SK-N-SH (cell line): ENCODE measurements at regions not wholly inside any gene's neighbourhood (a gene's known extent, or its start where the extent isn't known, plus 50 kb on each side); places are given as distances from the start of the nearest gene placed in this dataset.

Experiments used
- CTCF ChIA-PET: fragments of 300-600, 350-600 bp; formaldehyde crosslinking; extraction: SDS; loops from one replicate; lab custom pipeline; 2021; lab: Yijun Ruan, JAX
- POLR2A ChIA-PET: fragments of 350-600 bp; sonication (Branson Sonifier 250); formaldehyde crosslinking; extraction: SDS; loops from one replicate; lab custom pipeline; 2020; ENCODE audit warnings: antibody characterized with exemption, inconsistent platforms; lab: Yijun Ruan, JAX
- DNase-seq: peaks from one replicate; pipeline ENCODE4 v3.0.0; 2012
- H2AFZ ChIP-seq: fragments of 200-600 bp; sonication (generic); 2 replicates; pipeline ENCODE4 v1.8.1; 2016; ENCODE audit warnings: antibody characterized with exemption, mild to moderate bottlenecking, low read depth
- H3F3A ChIP-seq: fragments of 200-600 bp; sonication (generic); replicated peaks from 2 replicates; pipeline ENCODE3; 2016; ENCODE audit warnings: antibody characterized with exemption, mild to moderate bottlenecking; ENCODE audit not compliant: insufficient read depth
- H3K27ac ChIP-seq, 2 experiments: fragments of 200-500 bp in 1 of 2; fragments of 200-600 bp in 1 of 2; sonication (Bioruptor generic) in 1 of 2; sonication (generic), shearing (Covaris generic) in 1 of 2; 2 replicates each; pipeline versions ENCODE4 v1.5.1 to v1.6.1; 2014 to 2016; ENCODE audit warnings: low read depth in 2 of 2, inconsistent platforms in 1 of 2, low read length in 1 of 2, mild to moderate bottlenecking in 1 of 2, mixed read lengths in 1 of 2
- H3K27me3 ChIP-seq: fragments of 200-600 bp; sonication (generic), shearing (Covaris generic); 2 replicates; pipeline ENCODE4 v1.6.1; 2016; ENCODE audit warnings: mixed run types; ENCODE audit not compliant: insufficient read depth
- H3K36me3 ChIP-seq, 2 experiments: fragments of 200-500 bp in 1 of 2; fragments of 200-600 bp in 1 of 2; sonication (Bioruptor generic) in 1 of 2; sonication (generic) in 1 of 2; replicated peaks in 1 of 2; 2 replicates each; pipeline versions ENCODE3 to v1.5.1; 2014 to 2016; ENCODE audit warnings: low read length in 1 of 2, mild to moderate bottlenecking in 1 of 2; ENCODE audit not compliant: insufficient read depth in 2 of 2, control insufficient read depth in 1 of 2
- H3K4me1 ChIP-seq, 2 experiments: fragments of 200-500 bp in 1 of 2; fragments of 200-600 bp in 1 of 2; sonication (Bioruptor generic) in 1 of 2; sonication (generic), shearing (Covaris generic) in 1 of 2; 2 replicates each; pipeline versions ENCODE4 v1.5.1 to v1.6.1; 2014 to 2016; ENCODE audit warnings: low read depth in 1 of 2, low read length in 1 of 2, mixed run types in 1 of 2; ENCODE audit not compliant: insufficient read depth in 2 of 2, control insufficient read depth in 1 of 2
- H3K4me2 ChIP-seq: fragments of 200-600 bp; sonication (generic), shearing (Covaris generic); 2 replicates; pipeline ENCODE4 v1.6.1; 2017; ENCODE audit warnings: mixed run types
- H3K4me3 ChIP-seq, 2 experiments: fragments of 200-500 bp in 1 of 2; fragments of 200-600 bp in 1 of 2; sonication (Bioruptor generic) in 1 of 2; sonication (generic), shearing (Covaris generic) in 1 of 2; 2 replicates each; pipeline versions ENCODE4 v1.5.1 to v1.8.1; 2014 to 2016; ENCODE audit warnings: low read depth in 2 of 2, inconsistent platforms in 1 of 2, low read length in 1 of 2, mild to moderate bottlenecking in 1 of 2, mixed read lengths in 1 of 2, moderate library complexity in 1 of 2
- H3K79me2 ChIP-seq: fragments of 200-600 bp; sonication (generic); 2 replicates; pipeline ENCODE4 v1.8.1; 2017; ENCODE audit warnings: mild to moderate bottlenecking; ENCODE audit not compliant: insufficient read depth
- H3K9ac ChIP-seq: fragments of 200-600 bp; sonication (generic); 2 replicates; pipeline ENCODE4 v1.6.1; 2017; ENCODE audit warnings: mixed run types
- H3K9me2 ChIP-seq: fragments of 200-600 bp; sonication (generic); 2 replicates; pipeline ENCODE4 v1.6.1; 2017; ENCODE audit warnings: mixed run types
- H3K9me3 ChIP-seq: fragments of 200-600 bp; sonication (generic); 2 replicates; pipeline ENCODE4 v1.6.1; 2017; ENCODE audit warnings: mixed run types, mild to moderate bottlenecking, moderate library complexity
- H4K20me1 ChIP-seq: fragments of 200-600 bp; sonication (generic); 2 replicates; pipeline ENCODE4 v1.6.1; 2017; ENCODE audit warnings: mild to moderate bottlenecking, mixed run types; ENCODE audit not compliant: insufficient read depth
- CHD2 ChIP-seq: fragments of 150-350 bp; IDR thresholded peaks from 2 replicates; pipeline ENCODE4 v1.6.1; 2018; ENCODE audit warnings: low read length; ENCODE audit not compliant: partially characterized antibody
- CTCF ChIP-seq: fragments of 200-600 bp; sonication (generic); IDR thresholded peaks from 2 replicates; pipeline ENCODE4 v1.6.1; 2017; ENCODE audit warnings: antibody characterized with exemption, mild to moderate bottlenecking, moderate library complexity
- ELF1 ChIP-seq: IDR thresholded peaks from 2 replicates; pipeline ENCODE4 v1.4.0; 2012
- EZH2phosphoT487 ChIP-seq: fragments of 200-600 bp; sonication (generic); IDR thresholded peaks from 2 replicates; pipeline ENCODE4 v1.6.1; 2017; ENCODE audit warnings: low read depth, mixed run types, mild to moderate bottlenecking, antibody characterized with exemption, moderate library complexity, borderline replicate concordance
- FOSL2 ChIP-seq: IDR thresholded peaks from 2 replicates; pipeline ENCODE4 v1.4.0; 2012; ENCODE audit warnings: low read depth, mild to moderate bottlenecking, moderate library complexity, borderline replicate concordance
- FOXM1 ChIP-seq: IDR thresholded peaks from 2 replicates; pipeline ENCODE4 v1.4.0; 2012; ENCODE audit warnings: low read depth, mild to moderate bottlenecking
- JUND ChIP-seq: IDR thresholded peaks from 2 replicates; pipeline ENCODE4 v1.4.0; 2012
- MAX ChIP-seq: IDR thresholded peaks from 2 replicates; pipeline ENCODE4 v1.4.0; 2012; ENCODE audit warnings: low read depth
- MEF2A ChIP-seq: IDR thresholded peaks from 2 replicates; pipeline ENCODE4 v1.4.0; 2012; ENCODE audit warnings: low read depth, borderline replicate concordance
- NRF1 ChIP-seq: IDR thresholded peaks from 2 replicates; pipeline ENCODE4 v1.6.1; 2012; ENCODE audit warnings: low read depth, mild to moderate bottlenecking, low read length
- POLR2AphosphoS5 ChIP-seq: IDR thresholded peaks from 2 replicates; pipeline ENCODE4 v1.6.1; 2012; ENCODE audit warnings: low read depth, low read length
- RCOR1 ChIP-seq: fragments of 150-350 bp; IDR thresholded peaks from 2 replicates; pipeline ENCODE4 v1.6.1; 2017; ENCODE audit warnings: antibody characterized with exemption, low read length
- REST ChIP-seq: IDR thresholded peaks from 2 replicates; pipeline ENCODE4 v1.6.1; 2012; ENCODE audit warnings: mild to moderate bottlenecking, low read depth, low read length, moderate library complexity
- RFX5 ChIP-seq: IDR thresholded peaks from 2 replicates; pipeline ENCODE4 v1.6.1; 2012; ENCODE audit warnings: mild to moderate bottlenecking, improper control_type of control experiment, low read length
- SIN3A ChIP-seq: IDR thresholded peaks from 2 replicates; pipeline ENCODE4 v1.6.1; 2012; ENCODE audit warnings: low read depth, mild to moderate bottlenecking, low read length, moderate library complexity, borderline replicate concordance
- TAF1 ChIP-seq: IDR thresholded peaks from 2 replicates; pipeline ENCODE4 v1.6.1; 2012; ENCODE audit warnings: low read depth, mild to moderate bottlenecking, low read length, moderate library complexity, borderline replicate concordance
- TEAD4 ChIP-seq: IDR thresholded peaks from 2 replicates; pipeline ENCODE4 v1.4.0; 2012; ENCODE audit warnings: mild to moderate bottlenecking, borderline replicate concordance; ENCODE audit not compliant: insufficient read depth
- USF2 ChIP-seq: fragments of 150-350 bp; IDR thresholded peaks from 2 replicates; pipeline ENCODE4 v1.6.1; 2017; ENCODE audit warnings: antibody characterized with exemption, low read length, low read depth, borderline replicate concordance
- YY1 ChIP-seq: IDR thresholded peaks from 2 replicates; pipeline ENCODE4 v1.4.0; 2012; ENCODE audit warnings: low read depth, mild to moderate bottlenecking
- ZBTB33 ChIP-seq: IDR thresholded peaks from 2 replicates; pipeline ENCODE4 v1.4.0; 2012; ENCODE audit warnings: low read depth, borderline replicate concordance
- WGBS: methylation state at CpG from one replicate; pipeline ENCODE4 v1.1.6; 2017; ENCODE audit warnings: low lambda C conversion rate; 5-methylcytosine and 5-hydroxymethylcytosine counted together

- WGBS = 24% methylated on average over 3 of the region's 3 CpGs
- POLR2A ChIA-PET = no interaction called here
- TF ChIP-seq POLR2AphosphoS5 (no peak), REST (no peak), CHD2 (no peak), TEAD4 (no peak), RCOR1 (no peak), MEF2A (no peak), USF2 (no peak), EZH2phosphoT487 (no peak), YY1 (no peak), ELF1 (no peak), MAX (no peak), SIN3A (no peak)
These were observed 148.4 kb upstream of the CLINT1 start for GRCh38 chr5:158007336-158007735.

GRCh38 chr5:157999696-158000095 lies 140.8 kb upstream of the CLINT1 start:
- no peaks in the 10 kb centered on the region for H3K79me2 ChIP-seq
- H3K36me3 ChIP-seq = no peaks in the 10 kb centered on the region
- no peak overlapping the region for H3K9ac ChIP-seq
- no peaks in the 10 kb centered on the region for H3K9me2 ChIP-seq
- ChIA-PET CTCF (interaction anchor here (1.3 kb wide), 1 partner anchor 183 kb away, joined by 3 read pairs; no protein-coding TSS in a partner anchor), POLR2A (no interaction called here)
- no peaks in the 10 kb centered on the region for H3F3A ChIP-seq
- H3K9me3 ChIP-seq = no peaks in the 10 kb centered on the region
- no peak overlapping the region for H2AFZ ChIP-seq
- H3K4me2 ChIP-seq = no peak overlapping the region
- no peaks in the 10 kb centered on the region for H3K4me1 ChIP-seq
- DNase-seq = no peak
- WGBS = 54% methylated on average over 2 of the region's 2 CpGs
- H3K27me3 ChIP-seq = no peaks in the 10 kb centered on the region
- H4K20me1 ChIP-seq = no peaks in the 10 kb centered on the region
- H3K27ac ChIP-seq = no peak overlapping the region
- no peak overlapping the region for H3K4me3 ChIP-seq
- no peak for TF ChIP-seq ZBTB33
- no peak for TF ChIP-seq CHD2
- no peak for TF ChIP-seq JUND
- no peak for TF ChIP-seq NRF1
- TF ChIP-seq FOXM1 = no peak
- no peak for TF ChIP-seq MEF2A
- no peak for TF ChIP-seq YY1
- no peak for TF ChIP-seq FOSL2
- TF ChIP-seq TEAD4 = no peak
- TF ChIP-seq TAF1 = no peak
- TF ChIP-seq CTCF = no peak
- no peak for TF ChIP-seq RFX5

More at GRCh38 chr5:158007336-158007735, 148.4 kb upstream of the CLINT1 start:
- no peaks in the 10 kb centered on the region for H4K20me1 ChIP-seq
- no peak overlapping the region for H3K9ac ChIP-seq
- H3K36me3 ChIP-seq = no peaks in the 10 kb centered on the region
- DNase-seq = no peak
- H3K4me1 ChIP-seq = no peaks in the 10 kb centered on the region; a peak in 1 of 4 replicates
- H3K27ac ChIP-seq = no peak overlapping the region
- H3K9me2 ChIP-seq = no peaks in the 10 kb centered on the region
- no peak overlapping the region for H3K4me2 ChIP-seq
- H3K4me3 ChIP-seq = no peak overlapping the region
- no peaks in the 10 kb centered on the region for H3K27me3 ChIP-seq
- H3F3A ChIP-seq = no peaks in the 10 kb centered on the region
- no peak overlapping the region for H2AFZ ChIP-seq
- H3K9me3 ChIP-seq = no peaks in the 10 kb centered on the region
- CTCF ChIA-PET = interaction anchor here (1.3 to 1.6 kb wide), 2 partner anchors 13 to 58 kb away, joined by 3 to 6 read pairs; no protein-coding TSS in a partner anchor
- H3K79me2 ChIP-seq = no peaks in the 10 kb centered on the region
